Endodermal cell (in vitro differentiated cells): ENCODE measurements at regions not wholly inside any gene's neighbourhood (a gene's known extent, or its start where the extent isn't known, plus 50 kb on each side); places are given as distances from the start of the nearest gene placed in this dataset.

Experiments used
- DNase-seq: peaks from one replicate; pipeline ENCODE4 v3.0.0-alpha.2; 2017
- H3K27ac ChIP-seq: 2 replicates; pipeline ENCODE4 v1.5.1; 2013; ENCODE audit warnings: mild to moderate bottlenecking, low read depth, low read length, moderate library complexity
- H3K27me3 ChIP-seq: 2 replicates; pipeline ENCODE4 v1.6.1; 2013; ENCODE audit warnings: mild to moderate bottlenecking, low read length, moderate library complexity; ENCODE audit not compliant: insufficient read depth, control insufficient read depth, poor library complexity, severe bottlenecking
- H3K36me3 ChIP-seq: 2 replicates; pipeline ENCODE4 v1.7.0; 2013; ENCODE audit warnings: mild to moderate bottlenecking, low read length, moderate library complexity; ENCODE audit not compliant: control insufficient read depth, insufficient read depth
- H3K4me1 ChIP-seq: one replicate; pipeline ENCODE4 v1.7.0; 2013; ENCODE audit warnings: low read length; ENCODE audit not compliant: control insufficient read depth, insufficient read depth
- H3K4me3 ChIP-seq: 2 replicates; pipeline ENCODE4 v1.5.1; 2013; ENCODE audit warnings: mild to moderate bottlenecking, low read length, moderate library complexity
- H3K9ac ChIP-seq: 2 replicates; pipeline ENCODE4 v1.6.1; 2013; ENCODE audit warnings: mild to moderate bottlenecking, low read length, moderate library complexity; ENCODE audit not compliant: poor library complexity, severe bottlenecking; ENCODE audit errors: extremely low read depth
- H3K9me3 ChIP-seq: 2 replicates; pipeline ENCODE4 v1.6.1; 2013; ENCODE audit warnings: mild to moderate bottlenecking, low read length, moderate library complexity; ENCODE audit not compliant: control insufficient read depth
- H3K27ac Mint-ChIP-seq: 2 replicates; pipeline ENCODE4 v1.8.0; 2020; ENCODE audit warnings: mixed read lengths
- H3K27me3 Mint-ChIP-seq: 2 replicates; pipeline ENCODE4 v1.8.0; 2021; ENCODE audit warnings: mild to moderate bottlenecking, mixed read lengths; ENCODE audit not compliant: insufficient read depth
- H3K36me3 Mint-ChIP-seq: 2 replicates; pipeline ENCODE4 v1.8.0; 2020; ENCODE audit warnings: low read depth, mixed read lengths
- H3K4me1 Mint-ChIP-seq: 2 replicates; pipeline ENCODE4 v1.8.0; 2020; ENCODE audit warnings: mixed read lengths
- H3K4me3 Mint-ChIP-seq: 2 replicates; pipeline ENCODE4 v1.8.0; 2020; ENCODE audit warnings: mild to moderate bottlenecking, moderate library complexity, mixed read lengths
- H3K9me3 Mint-ChIP-seq: 2 replicates; pipeline ENCODE4 v1.8.0; 2020; ENCODE audit warnings: mild to moderate bottlenecking, mixed read lengths
- WGBS, 2 experiments: methylation state at CpG; one replicate each; pipeline versions ENCODE4 v1.1.5 to v1.1.7; 2013; ENCODE audit warnings: missing lambda C conversion rate in 2 of 2, mixed read lengths in 1 of 2; ENCODE audit not compliant: insufficient coverage in 1 of 2, insufficient read length in 1 of 2; 5-methylcytosine and 5-hydroxymethylcytosine counted together
- TF ChIP-seq, protein P1 (sequence below): fragments of 200-600 bp; sonication (generic); conservative IDR thresholded peaks from 2 replicates; pipeline ENCODE4 v1.5.0; 2021; ENCODE audit warnings: antibody characterized with exemption, mild to moderate bottlenecking

DNA sequence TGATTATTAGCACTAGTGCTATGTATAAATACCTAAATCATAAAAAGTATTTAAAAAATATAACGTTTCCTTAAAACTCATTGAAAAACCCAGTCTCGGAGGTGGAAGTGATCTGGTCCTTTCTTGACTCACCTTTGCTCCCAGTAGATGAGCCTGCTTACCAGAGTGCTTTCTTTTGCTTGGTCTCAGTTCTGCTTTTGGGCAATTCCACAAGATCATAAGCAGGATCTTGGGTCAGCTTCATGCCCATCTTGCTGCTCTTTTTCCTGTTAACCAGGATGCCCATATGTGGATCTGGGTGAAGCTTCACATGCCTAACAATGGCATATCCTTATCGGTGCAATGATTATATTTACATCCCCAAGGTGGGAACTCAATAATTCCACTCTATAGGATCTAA, 332.1 kb upstream of the FAM98A start:
- Histone ChIP-seq H3K27ac (no peak overlapping the region), H3K9ac (no peak overlapping the region), H3K27me3 (no peaks in the 10 kb centered on the region), H3K9me3 (no peaks in the 10 kb centered on the region), H3K4me1 (no peaks in the 10 kb centered on the region), H3K36me3 (no peaks in the 10 kb centered on the region), H3K4me3 (no peak overlapping the region)
- 87 to 93% methylated on average over 3 of the region's 3 CpGs for WGBS, 2 experiments
- H3K4me1 Mint-ChIP-seq = no peaks in the 10 kb centered on the region
- H3K27ac Mint-ChIP-seq = no peak overlapping the region
- no peaks in the 10 kb centered on the region for H3K36me3 Mint-ChIP-seq
- no peaks in the 10 kb centered on the region for H3K27me3 Mint-ChIP-seq
- H3K9me3 Mint-ChIP-seq = no peaks in the 10 kb centered on the region
- no peak overlapping the region for H3K4me3 Mint-ChIP-seq
- TF ChIP-seq, protein P1, sequence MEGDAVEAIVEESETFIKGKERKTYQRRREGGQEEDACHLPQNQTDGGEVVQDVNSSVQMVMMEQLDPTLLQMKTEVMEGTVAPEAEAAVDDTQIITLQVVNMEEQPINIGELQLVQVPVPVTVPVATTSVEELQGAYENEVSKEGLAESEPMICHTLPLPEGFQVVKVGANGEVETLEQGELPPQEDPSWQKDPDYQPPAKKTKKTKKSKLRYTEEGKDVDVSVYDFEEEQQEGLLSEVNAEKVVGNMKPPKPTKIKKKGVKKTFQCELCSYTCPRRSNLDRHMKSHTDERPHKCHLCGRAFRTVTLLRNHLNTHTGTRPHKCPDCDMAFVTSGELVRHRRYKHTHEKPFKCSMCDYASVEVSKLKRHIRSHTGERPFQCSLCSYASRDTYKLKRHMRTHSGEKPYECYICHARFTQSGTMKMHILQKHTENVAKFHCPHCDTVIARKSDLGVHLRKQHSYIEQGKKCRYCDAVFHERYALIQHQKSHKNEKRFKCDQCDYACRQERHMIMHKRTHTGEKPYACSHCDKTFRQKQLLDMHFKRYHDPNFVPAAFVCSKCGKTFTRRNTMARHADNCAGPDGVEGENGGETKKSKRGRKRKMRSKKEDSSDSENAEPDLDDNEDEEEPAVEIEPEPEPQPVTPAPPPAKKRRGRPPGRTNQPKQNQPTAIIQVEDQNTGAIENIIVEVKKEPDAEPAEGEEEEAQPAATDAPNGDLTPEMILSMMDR = no peak
- DNase-seq = no peak

GRCh38 chr2:33929467-33929866, 330.4 kb upstream of the FAM98A start:
- H3K4me3 Mint-ChIP-seq = no peak overlapping the region
- H3K9me3 Mint-ChIP-seq = no peaks in the 10 kb centered on the region
- H3K4me1 Mint-ChIP-seq = no peaks in the 10 kb centered on the region
- TF ChIP-seq, protein P1 = no peak
- Histone ChIP-seq H3K27me3 (no peaks in the 10 kb centered on the region), H3K4me1 (no peaks in the 10 kb centered on the region), H3K36me3 (no peaks in the 10 kb centered on the region), H3K9me3 (no peaks in the 10 kb centered on the region), H3K27ac (no peak overlapping the region), H3K9ac (no peak overlapping the region), H3K4me3 (no peak overlapping the region)
- DNase-seq = no peak
- no peak overlapping the region for H3K27ac Mint-ChIP-seq
- 97 to 100% methylated on average over 3 to 4 of the region's 4 CpGs for WGBS, 2 experiments
- no peaks in the 10 kb centered on the region for H3K36me3 Mint-ChIP-seq
- H3K27me3 Mint-ChIP-seq = no peaks in the 10 kb centered on the region

DNA sequence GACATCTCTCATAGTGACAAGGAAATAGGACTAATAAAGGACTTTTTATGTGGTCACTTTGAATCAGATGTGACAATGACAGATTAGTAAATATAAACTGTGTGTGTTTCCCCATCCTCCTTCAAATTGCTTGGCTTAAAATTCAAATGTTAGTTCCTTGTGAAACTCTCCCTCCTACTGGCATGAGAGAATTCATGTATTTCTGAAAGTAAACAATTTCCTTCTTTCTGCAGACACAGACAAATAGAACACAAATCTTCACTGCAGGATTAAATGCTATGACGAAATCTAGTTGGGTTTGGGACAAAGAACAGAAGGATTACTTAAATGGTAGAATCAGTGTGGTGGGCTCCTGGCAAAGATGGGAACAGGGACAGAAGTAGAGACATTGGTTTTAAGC, 328.7 kb upstream of the FAM98A start:
- TF ChIP-seq, protein P1 = no peak
- H3K27ac ChIP-seq = no peak overlapping the region
- no peaks in the 10 kb centered on the region for H3K27me3 Mint-ChIP-seq

More for the DNA sequence above, 328.7 kb upstream of the FAM98A start:
- Mint-ChIP-seq H3K36me3 (no peaks in the 10 kb centered on the region), H3K27ac (no peak overlapping the region), H3K4me1 (no peaks in the 10 kb centered on the region), H3K9me3 (no peaks in the 10 kb centered on the region), H3K4me3 (no peak overlapping the region)
- Histone ChIP-seq H3K27me3 (no peaks in the 10 kb centered on the region), H3K4me1 (no peaks in the 10 kb centered on the region), H3K4me3 (no peak overlapping the region), H3K9me3 (no peaks in the 10 kb centered on the region), H3K36me3 (no peaks in the 10 kb centered on the region), H3K9ac (no peak overlapping the region)
- whole genome bisulfite sequencing, 2 experiments = 86 to 100% methylated on average over 1 of the region's 1 CpG
- DNase-seq = no peak
